PC-9 (cell line): ENCODE measurements at regions not wholly inside any gene's neighbourhood (a gene's known extent, or its start where the extent isn't known, plus 50 kb on each side); places are given as distances from the start of the nearest gene placed in this dataset.

ENCODE experiments used
- CTCF ChIP-seq: fragments of 200-600 bp; sonication (generic); conservative IDR thresholded peaks from 2 replicates; pipeline ENCODE4 v1.6.1; 2017; ENCODE audit warnings: mixed run types, antibody characterized with exemption, mild to moderate bottlenecking, moderate library complexity
- EZH2 ChIP-seq: fragments of 200-600 bp; sonication (generic); IDR thresholded peaks from 2 replicates; pipeline ENCODE4 v1.8.0; 2017; ENCODE audit warnings: antibody characterized with exemption, low read depth

GRCh38 chrX:34521563-34521962, 135.5 kb downstream of the TMEM47 start:
- TF ChIP-seq EZH2: no peak
- no peak for TF ChIP-seq CTCF
